ENCODE measurements at regions not wholly inside any gene's neighbourhood (a gene's known extent, or its start where the extent isn't known, plus 50 kb on each side); places are given as distances from the start of the nearest gene placed in this dataset.

- TF ChIP-seq, protein P1, sequence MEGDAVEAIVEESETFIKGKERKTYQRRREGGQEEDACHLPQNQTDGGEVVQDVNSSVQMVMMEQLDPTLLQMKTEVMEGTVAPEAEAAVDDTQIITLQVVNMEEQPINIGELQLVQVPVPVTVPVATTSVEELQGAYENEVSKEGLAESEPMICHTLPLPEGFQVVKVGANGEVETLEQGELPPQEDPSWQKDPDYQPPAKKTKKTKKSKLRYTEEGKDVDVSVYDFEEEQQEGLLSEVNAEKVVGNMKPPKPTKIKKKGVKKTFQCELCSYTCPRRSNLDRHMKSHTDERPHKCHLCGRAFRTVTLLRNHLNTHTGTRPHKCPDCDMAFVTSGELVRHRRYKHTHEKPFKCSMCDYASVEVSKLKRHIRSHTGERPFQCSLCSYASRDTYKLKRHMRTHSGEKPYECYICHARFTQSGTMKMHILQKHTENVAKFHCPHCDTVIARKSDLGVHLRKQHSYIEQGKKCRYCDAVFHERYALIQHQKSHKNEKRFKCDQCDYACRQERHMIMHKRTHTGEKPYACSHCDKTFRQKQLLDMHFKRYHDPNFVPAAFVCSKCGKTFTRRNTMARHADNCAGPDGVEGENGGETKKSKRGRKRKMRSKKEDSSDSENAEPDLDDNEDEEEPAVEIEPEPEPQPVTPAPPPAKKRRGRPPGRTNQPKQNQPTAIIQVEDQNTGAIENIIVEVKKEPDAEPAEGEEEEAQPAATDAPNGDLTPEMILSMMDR (conservative IDR thresholded peaks at IDR 0.05; ENCODE audit: low read depth, low read length), result no peak
- TF ChIP-seq POLR2A (IDR thresholded peaks at IDR 0.05; ENCODE audit: low read depth, low read length), result no peak
- no peak for TF ChIP-seq RFX5 (IDR thresholded peaks at IDR 0.05; ENCODE audit: low read depth, low read length)
- no peak for TF ChIP-seq MXI1 (IDR thresholded peaks at IDR 0.05; ENCODE audit: borderline replicate concordance, low read depth, low read length)
- no peak for TF ChIP-seq FOS (IDR thresholded peaks at IDR 0.05; ENCODE audit: low read depth, low read length)
- TF ChIP-seq ELK1 (IDR thresholded peaks at IDR 0.05; ENCODE audit: borderline replicate concordance, low read depth, low read length), result no peak
- TF ChIP-seq CEBPB (IDR thresholded peaks at IDR 0.05; ENCODE audit: low read depth, low read length), result no peak
- TF ChIP-seq SMC3 (IDR thresholded peaks at IDR 0.05; ENCODE audit: low read depth, low read length), result no peak
- TF ChIP-seq CHD1 (IDR thresholded peaks at IDR 0.05; ENCODE audit: low read depth, low read length), result no peak
- no peak for TF ChIP-seq MAZ (IDR thresholded peaks at IDR 0.05; ENCODE audit: borderline replicate concordance, low read depth, low read length)
- no peak for TF ChIP-seq USF2 (IDR thresholded peaks at IDR 0.05; ENCODE audit: low read depth, low read length)
- no peak for TF ChIP-seq BHLHE40 (IDR thresholded peaks at IDR 0.05; ENCODE audit: low read depth, low read length)
Observed at GRCh38 chr1:177597393-177597792, 372.5 kb downstream of the SEC16B start.
